BJ (cell line): ENCODE measurements at regions not wholly inside any gene's neighbourhood (a gene's known extent, or its start where the extent isn't known, plus 50 kb on each side); places are given as distances from the start of the nearest gene placed in this dataset. TPM values are rescaled to one million over a fixed set of nuclear protein-coding genes. Genes with fewer than 3 reads are reported as not detected.
"Not testable (repeated sequence)": the region's sequence is repeated elsewhere in the genome, so short reads cannot be mapped to it uniquely, and the experiment has no call there.

Source experiments
- CTCF ChIA-PET: fragments of 350-600 bp; formaldehyde crosslinking; extraction: SDS; loops from one replicate; lab custom pipeline; 2021; ENCODE audit warnings: antibody characterized with exemption, inconsistent platforms; lab: Yijun Ruan, JAX
- POLR2A ChIA-PET: fragments of 300-600 bp; sonication (Branson Sonifier 250); formaldehyde crosslinking; extraction: SDS; loops from one replicate; lab custom pipeline; 2021; ENCODE audit warnings: antibody characterized with exemption; lab: Charles Lee
- DNase-seq: peaks from one replicate; pipeline ENCODE4 v3.0.0-alpha.2; 2011; ENCODE audit warnings: low read depth
- H3K27me3 ChIP-seq: 2 replicates; pipeline ENCODE4 v1.6.0; 2011; ENCODE audit warnings: low read length; ENCODE audit not compliant: control insufficient read depth, insufficient read depth
- H3K36me3 ChIP-seq: 2 replicates; pipeline ENCODE4 v1.5.1; 2011; ENCODE audit warnings: low read length; ENCODE audit not compliant: control insufficient read depth, insufficient read depth
- H3K4me3 ChIP-seq: 2 replicates; pipeline ENCODE4 v1.5.1; 2011; ENCODE audit warnings: low read depth, mild to moderate bottlenecking, control low read depth, low read length
- small RNA-seq: library from RNA; depleted of rRNA; stranded (forward); fragments of <200 nt; gene quantifications from one replicate; pipeline ENCODE3, GENCODE V24; 2012; ENCODE audit warnings: low replicate concordance, low read depth; ENCODE audit not compliant: insufficient read length

- DNase-seq, POLR2A ChIA-PET, H3K27me3 ChIP-seq, H3K4me3 ChIP-seq, H3K36me3 ChIP-seq, CTCF ChIA-PET: not testable (repeated sequence)
Observed at GRCh38 chr1:120659133-120659532, 64.6 kb upstream of the NBPF26 start.

- CTCF ChIA-PET, H3K27me3 ChIP-seq, DNase-seq, POLR2A ChIA-PET, H3K36me3 ChIP-seq: not testable (repeated sequence)
- peak overlapping the region; percentile 17; the same call in 1 of the 2 replicates for H3K4me3 ChIP-seq
Observed at GRCh38 chr1:120664376-120665249, 59.1 kb upstream of the NBPF26 start.

GRCh38 chr1:120665250-120665577 is 58.5 kb upstream of the NBPF26 start:
- H3K36me3 ChIP-seq, H3K27me3 ChIP-seq, DNase-seq, CTCF ChIA-PET, POLR2A ChIA-PET: not testable (repeated sequence)
- peak overlapping the region; percentile 17; the same call in 1 of the 2 replicates for H3K4me3 ChIP-seq

GRCh38 chr1:120668187-120668586 is 55.6 kb upstream of the NBPF26 start:
- CTCF ChIA-PET, POLR2A ChIA-PET, H3K36me3 ChIP-seq, DNase-seq, H3K4me3 ChIP-seq, H3K27me3 ChIP-seq: not testable (repeated sequence)

Small RNA genes in the stretch of these regions (small RNA-seq; reads per million reads assigned to genes)
- not detected for gene RF00004
